A549 (cell line): ENCODE measurements at regions not wholly inside any gene's neighbourhood (a gene's known extent, or its start where the extent isn't known, plus 50 kb on each side); places are given as distances from the start of the nearest gene placed in this dataset.

Source experiments
- CHD2 ChIP-seq: fragments of 150-350 bp; IDR thresholded peaks from 2 replicates; pipeline ENCODE4 v1.6.1; 2014; ENCODE audit warnings: low read length; ENCODE audit not compliant: partially characterized antibody
- MYC ChIP-seq: IDR thresholded peaks from 2 replicates; pipeline ENCODE4 v1.6.1; 2012; ENCODE audit warnings: mild to moderate bottlenecking, inconsistent platforms, low read length, improper control_type of control experiment, borderline replicate concordance

- TF ChIP-seq CHD2 (no peak), MYC (no peak)
Observed at GRCh38 chr14:51805541-51805940, 54.9 kb upstream of the GNG2 start.
